Left hindlimb (tissue), 1 donor: ENCODE measurements at regions not wholly inside any gene's neighbourhood (a gene's known extent, or its start where the extent isn't known, plus 50 kb on each side); places are given as distances from the start of the nearest gene placed in this dataset.
"Not testable (repeated sequence)": the region's sequence is repeated elsewhere in the genome, so short reads cannot be mapped to it uniquely, and the experiment has no call there.

Experiments used
- DNase-seq: peaks from one replicate; pipeline ENCODE4 v3.0.0-alpha.2; 2018

GRCh38 chr5:15183520-15183919 is 311.9 kb upstream of the ANKH start:
- DNase-seq = no peak

DNA sequence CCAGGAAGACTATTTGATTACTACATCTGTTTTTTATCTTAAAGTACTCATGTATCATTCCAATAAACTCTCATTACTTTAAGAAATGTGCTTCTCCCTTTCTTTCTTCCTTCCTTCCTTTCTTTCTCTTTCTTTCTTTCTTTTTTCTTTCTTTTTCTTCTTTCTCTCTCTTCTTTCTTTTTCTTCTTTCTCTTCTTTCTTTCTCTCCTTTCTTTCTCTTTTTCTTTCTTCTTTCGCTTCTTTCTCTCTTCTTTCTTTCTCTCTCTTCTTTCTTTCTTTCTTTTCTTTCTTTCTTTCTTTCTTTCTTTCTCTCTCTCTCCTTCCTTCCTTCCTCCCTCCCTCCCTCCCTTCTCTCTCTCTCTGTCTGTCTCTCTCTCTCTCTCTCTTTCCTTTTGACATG is 298.6 kb upstream of the ANKH start:
- no peak for DNase-seq

GRCh38 chr5:15168358-15168757 is 296.8 kb upstream of the ANKH start:
- no peak for DNase-seq

DNA sequence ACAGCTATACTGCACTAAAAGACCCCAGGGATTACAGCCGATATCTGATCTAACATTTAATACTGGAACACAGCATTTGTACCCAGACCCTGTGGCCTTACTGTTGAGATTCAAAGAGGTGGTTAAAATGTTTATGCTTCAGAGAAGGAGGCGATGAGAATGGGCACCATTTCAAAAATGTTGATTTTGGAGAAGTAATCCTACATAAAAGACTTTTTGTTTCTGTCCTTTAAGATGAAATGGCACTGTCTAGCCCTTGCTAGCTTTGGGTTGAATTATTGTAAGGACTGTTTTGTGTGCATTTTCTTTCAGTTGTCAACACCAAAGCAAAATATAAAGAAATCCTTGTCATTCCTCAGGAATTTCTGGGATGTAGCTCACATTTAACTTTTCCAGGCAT is 288.5 kb upstream of the ANKH start:
- DNase-seq = no peak

- no peak for DNase-seq
Measured at GRCh38 chr5:15159606-15160005, 288.0 kb upstream of the ANKH start.

DNA sequence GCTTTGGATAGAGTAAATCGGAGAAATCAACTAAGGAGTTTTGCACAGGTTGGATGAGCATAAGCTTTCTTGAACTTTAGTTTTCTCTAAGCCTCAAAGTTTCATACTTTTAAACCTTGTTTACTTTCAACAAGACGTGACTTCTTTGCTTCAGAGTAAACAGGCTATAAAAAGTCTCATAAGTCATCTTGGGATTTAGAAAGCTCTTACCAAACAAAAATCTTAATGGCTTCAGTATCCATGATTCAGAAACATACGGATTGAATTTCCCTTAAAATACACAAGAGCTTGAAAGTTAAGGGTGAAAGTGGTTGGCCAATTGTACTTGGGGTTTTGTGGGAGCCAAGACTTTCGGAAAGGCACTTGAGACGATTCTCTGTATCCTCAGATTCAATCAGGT is 270.9 kb upstream of the ANKH start:
- DNase-seq = no peak

DNA sequence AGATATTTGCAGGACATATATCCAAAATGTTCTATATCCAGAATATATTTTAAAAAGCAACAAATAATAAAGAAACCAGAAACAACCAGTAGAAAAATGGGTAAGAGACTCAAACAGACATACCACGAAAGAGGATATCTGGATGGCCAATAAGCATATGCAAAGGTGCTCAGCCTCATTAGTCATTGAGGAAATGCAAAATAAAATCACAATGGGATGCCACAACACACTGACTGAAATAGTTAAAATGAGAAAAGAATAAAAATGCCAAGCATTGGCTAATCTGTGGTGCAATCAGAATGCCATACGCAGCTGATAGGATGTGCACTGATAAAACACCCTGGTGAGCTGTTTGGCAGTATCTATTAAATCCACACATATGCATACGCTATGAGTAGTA is 265.8 kb upstream of the ANKH start:
- DNase-seq = no peak

GRCh38 chr5:15135661-15136060 is 264.1 kb upstream of the ANKH start:
- DNase-seq = no peak

DNA sequence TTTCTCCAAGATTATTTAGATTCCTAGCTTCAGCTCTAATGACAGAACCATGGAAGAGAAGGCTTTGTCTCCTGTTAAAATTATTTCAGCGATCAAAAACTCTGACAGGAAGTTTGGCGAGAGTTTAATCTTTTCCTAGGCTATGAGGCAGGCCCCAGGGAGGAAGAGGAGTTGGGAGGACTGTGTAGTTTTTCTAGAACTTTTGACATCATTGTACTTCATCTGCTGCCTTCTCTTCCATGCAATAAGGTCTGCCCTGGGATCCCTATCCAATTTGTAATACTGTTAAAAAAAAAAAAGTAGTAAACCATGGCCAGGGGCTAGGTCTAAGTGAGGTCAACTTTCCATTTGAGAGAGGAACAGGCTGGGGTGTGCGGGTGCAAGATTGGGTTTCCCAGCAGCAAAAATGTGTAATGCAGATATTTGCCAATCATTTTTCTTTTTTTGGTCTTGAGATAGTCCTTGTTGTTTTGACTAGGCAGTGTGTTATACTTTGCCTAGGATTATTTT is 261.9 kb upstream of the ANKH start:
- no peak for DNase-seq

DNA sequence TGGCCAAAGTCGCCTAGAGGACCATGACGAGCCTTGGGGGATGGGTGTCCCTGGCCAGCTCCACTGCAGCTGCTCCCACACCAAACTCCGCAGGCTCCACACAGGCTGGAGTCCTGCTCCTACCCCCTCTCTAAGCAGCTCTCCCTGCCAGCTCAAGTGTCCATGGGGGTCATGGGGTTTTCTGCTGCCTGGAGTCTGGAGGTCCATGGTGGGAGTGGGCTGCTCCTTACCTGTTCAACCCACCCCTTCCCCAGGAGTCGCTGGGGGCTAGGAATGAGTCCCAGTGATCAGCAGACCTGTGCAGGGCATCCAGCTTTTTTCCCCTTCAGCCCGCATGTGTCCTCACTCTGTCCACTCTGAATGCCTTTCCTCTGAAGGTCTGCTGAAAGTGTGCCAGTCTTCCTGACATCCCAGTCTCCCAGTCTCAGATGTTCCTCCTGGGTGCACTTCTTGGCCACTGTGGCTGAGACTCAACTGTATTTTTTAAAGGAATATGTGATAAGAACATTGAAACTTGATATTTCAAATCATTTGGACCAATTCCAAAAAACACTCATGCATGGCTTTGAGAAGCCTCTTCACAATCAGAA is 261.3 kb upstream of the ANKH start:
- DNase-seq = no peak

GRCh38 chr5:15131909-15132308 is 260.3 kb upstream of the ANKH start:
- no peak for DNase-seq

GRCh38 chr5:15124871-15125568 is 253.4 kb upstream of the ANKH start:
- no peak for DNase-seq

DNA sequence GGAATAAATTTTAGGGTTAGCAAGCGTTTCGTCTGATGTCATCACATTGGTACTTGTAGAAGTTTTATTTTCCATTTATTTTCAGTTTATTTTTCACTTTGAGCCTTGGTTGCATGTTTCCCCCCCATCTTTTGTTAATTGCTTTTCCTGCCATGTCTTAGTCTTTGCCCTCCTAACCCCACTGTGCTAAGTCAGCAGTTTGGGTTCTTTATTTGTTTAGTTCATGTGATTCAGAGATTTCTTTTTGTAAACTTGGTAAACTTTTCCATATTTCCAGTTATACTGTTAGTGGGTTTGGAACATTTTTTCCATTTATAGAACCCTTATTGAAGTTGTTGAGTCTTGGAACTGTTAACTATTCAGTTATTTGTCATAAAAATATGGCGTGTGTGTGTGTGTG is 252.9 kb upstream of the ANKH start:
- no peak for DNase-seq

DNA sequence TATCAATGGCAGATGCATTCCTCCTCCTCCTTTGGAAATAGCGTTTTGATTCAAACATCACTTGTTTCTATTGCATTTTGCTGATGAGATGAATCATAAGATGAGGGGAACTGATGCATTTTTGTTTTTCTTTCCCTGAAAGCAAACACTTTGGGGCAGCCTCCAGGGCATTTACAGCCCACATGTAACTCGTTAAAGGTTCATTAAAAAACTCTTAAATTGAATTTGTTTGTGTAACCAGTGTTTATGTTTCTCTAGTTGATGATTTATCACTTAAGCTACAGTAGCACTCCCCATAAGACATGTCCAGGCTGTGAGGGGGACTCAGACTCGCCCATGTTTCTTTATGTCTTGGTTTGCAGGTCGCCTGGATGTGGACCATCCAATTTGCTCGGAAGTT is 246.1 kb upstream of the ANKH start:
- DNase-seq = no peak

GRCh38 chr5:15116996-15117395 is 245.4 kb upstream of the ANKH start:
- DNase-seq = no peak

- DNase-seq = no peak
Measured at GRCh38 chr5:15106530-15107283, 235.1 kb upstream of the ANKH start.

- no peak for DNase-seq
Measured at GRCh38 chr5:15105799-15106393, 234.3 kb upstream of the ANKH start.

DNA sequence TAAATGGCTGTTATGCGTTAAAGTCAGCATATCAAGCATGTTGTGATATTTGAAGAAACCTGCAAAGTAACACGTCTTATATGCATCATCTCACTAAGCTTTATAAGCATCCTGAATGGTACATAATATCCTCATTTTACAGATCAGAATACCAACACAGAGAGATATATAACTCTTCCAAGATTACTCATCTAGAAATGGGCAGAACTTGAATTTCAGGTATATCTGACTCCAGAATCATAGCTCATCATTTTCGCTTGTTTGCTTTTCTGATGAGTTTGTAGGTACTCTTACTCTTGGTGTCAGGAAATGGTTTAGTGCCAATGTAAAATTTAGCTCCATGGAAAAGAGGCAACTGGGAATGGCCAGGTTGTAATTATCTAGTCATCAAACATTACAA is 232.3 kb upstream of the ANKH start:
- DNase-seq = no peak

DNA sequence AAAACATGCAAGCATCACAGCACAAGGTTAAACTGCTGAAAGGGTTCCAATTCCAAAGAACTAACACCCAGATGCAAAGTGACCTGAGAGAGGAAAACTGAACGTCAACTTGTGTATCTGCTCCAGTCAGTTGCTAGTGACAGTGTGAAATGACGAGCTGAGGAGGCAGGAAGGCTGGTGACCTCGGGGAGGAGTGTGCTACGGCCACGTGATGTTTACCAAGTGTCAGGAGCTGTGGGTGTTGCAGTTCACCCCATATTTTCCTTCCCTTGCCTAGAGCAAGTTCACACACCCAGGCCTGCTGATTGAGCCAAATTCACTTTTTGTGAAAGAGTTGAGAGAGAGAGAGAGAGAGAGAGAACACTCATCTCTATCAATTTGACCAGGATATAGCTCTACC is 231.6 kb upstream of the ANKH start:
- DNase-seq = no peak

- no peak for DNase-seq
Measured at GRCh38 chr5:15097552-15097951, 226.0 kb upstream of the ANKH start.

DNA sequence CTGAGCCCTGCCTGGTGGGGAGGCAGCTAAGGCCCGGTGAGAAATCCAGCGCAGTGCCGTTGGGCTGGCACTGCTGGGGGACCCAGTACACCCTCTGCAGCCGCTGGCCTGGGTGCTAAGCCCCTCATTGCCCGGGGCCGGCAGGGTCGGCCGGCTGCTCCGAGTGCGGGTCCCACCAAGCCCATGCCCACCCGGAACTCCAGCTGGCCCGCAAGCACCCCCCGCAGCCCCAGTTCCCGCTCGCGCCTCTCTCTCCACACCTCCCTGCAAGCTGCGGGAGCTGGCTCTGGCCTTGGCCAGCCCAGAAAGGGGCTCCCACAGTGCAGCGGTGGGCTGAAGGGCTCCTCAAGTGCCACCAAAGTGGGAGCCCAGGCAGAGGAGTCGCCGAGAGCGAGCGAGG is 225.1 kb upstream of the ANKH start:
- not testable (repeated sequence) for DNase-seq

GRCh38 chr5:15092801-15093200 is 221.2 kb upstream of the ANKH start:
- DNase-seq = no peak

GRCh38 chr5:15085671-15086070 is 214.1 kb upstream of the ANKH start:
- no peak for DNase-seq

DNA sequence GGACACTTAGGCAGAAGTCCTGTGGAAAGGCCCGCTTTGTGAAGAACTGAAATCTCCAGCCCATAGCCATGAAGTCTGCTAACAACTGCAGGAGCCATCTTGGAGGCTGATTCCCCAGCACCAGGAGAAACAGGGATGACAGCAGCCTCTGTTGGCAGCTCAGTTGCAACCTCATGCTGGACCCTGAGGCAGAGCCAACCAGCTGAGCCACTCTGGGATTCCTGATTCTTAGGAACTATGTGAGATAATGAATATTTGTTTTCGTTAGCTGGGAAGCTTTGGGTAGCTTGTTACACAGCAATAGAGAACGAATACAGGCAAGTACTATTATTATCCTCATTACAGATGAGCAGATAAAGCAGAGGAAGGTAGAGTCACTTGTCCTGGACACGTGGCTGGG is 210.5 kb upstream of the ANKH start:
- no peak for DNase-seq
